Parathyroid adenoma (tissue), 2 donors: ENCODE measurements at regions not wholly inside any gene's neighbourhood (a gene's known extent, or its start where the extent isn't known, plus 50 kb on each side); places are given as distances from the start of the nearest gene placed in this dataset.

Experiments used
- H2AFZ ChIP-seq: fragments of 300-600 bp; sonication (generic); one replicate; pipeline ENCODE4 v1.7.0; 2017; ENCODE audit warnings: antibody characterized with exemption, mild to moderate bottlenecking
- H3K27ac ChIP-seq: fragments of 300-600 bp; sonication (generic); one replicate; pipeline ENCODE4 v1.7.0; 2017
- H3K27me3 ChIP-seq: fragments of 300-600 bp; sonication (generic); one replicate; pipeline ENCODE4 v1.7.0; 2017; ENCODE audit warnings: low read length; ENCODE audit not compliant: control insufficient read depth, insufficient read depth
- H3K36me3 ChIP-seq: fragments of 300-600 bp; sonication (generic); one replicate; pipeline ENCODE4 v1.7.0; 2017; ENCODE audit warnings: low read length; ENCODE audit not compliant: control insufficient read depth, insufficient read depth
- H3K4me1 ChIP-seq: fragments of 300-600 bp; sonication (generic); one replicate; pipeline ENCODE4 v1.7.0; 2017; ENCODE audit warnings: control low read depth
- H3K4me2 ChIP-seq: fragments of 300-600 bp; sonication (generic); one replicate; pipeline ENCODE4 v1.7.0; 2017; ENCODE audit warnings: low read length
- H3K4me3 ChIP-seq: fragments of 300-600 bp; sonication (generic); one replicate; pipeline ENCODE4 v1.7.0; 2017; ENCODE audit warnings: low read depth, low read length
- H3K79me2 ChIP-seq: fragments of 300-600 bp; sonication (generic); one replicate; pipeline ENCODE4 v1.7.0; 2017; ENCODE audit warnings: control low read depth
- H3K9ac ChIP-seq: fragments of 300-600 bp; sonication (generic); one replicate; pipeline ENCODE4 v1.7.0; 2017; ENCODE audit warnings: mild to moderate bottlenecking
- H3K9me3 ChIP-seq: fragments of 300-600 bp; sonication (generic); one replicate; pipeline ENCODE4 v1.7.0; 2017; ENCODE audit warnings: low read length; ENCODE audit not compliant: control insufficient read depth
- TF ChIP-seq, protein P1 (sequence below): fragments of 300-600 bp; sonication (generic); IDR thresholded peaks from one replicate; pipeline ENCODE4 v1.7.0; 2017; ENCODE audit warnings: antibody characterized with exemption, mild to moderate bottlenecking
- donor health status: primary hyperparathyroidism.

- TF ChIP-seq, protein P1, sequence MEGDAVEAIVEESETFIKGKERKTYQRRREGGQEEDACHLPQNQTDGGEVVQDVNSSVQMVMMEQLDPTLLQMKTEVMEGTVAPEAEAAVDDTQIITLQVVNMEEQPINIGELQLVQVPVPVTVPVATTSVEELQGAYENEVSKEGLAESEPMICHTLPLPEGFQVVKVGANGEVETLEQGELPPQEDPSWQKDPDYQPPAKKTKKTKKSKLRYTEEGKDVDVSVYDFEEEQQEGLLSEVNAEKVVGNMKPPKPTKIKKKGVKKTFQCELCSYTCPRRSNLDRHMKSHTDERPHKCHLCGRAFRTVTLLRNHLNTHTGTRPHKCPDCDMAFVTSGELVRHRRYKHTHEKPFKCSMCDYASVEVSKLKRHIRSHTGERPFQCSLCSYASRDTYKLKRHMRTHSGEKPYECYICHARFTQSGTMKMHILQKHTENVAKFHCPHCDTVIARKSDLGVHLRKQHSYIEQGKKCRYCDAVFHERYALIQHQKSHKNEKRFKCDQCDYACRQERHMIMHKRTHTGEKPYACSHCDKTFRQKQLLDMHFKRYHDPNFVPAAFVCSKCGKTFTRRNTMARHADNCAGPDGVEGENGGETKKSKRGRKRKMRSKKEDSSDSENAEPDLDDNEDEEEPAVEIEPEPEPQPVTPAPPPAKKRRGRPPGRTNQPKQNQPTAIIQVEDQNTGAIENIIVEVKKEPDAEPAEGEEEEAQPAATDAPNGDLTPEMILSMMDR, result no peak
- no peaks in the 10 kb centered on the region for H3K27me3 ChIP-seq
- no peaks in the 10 kb centered on the region for H3K9me3 ChIP-seq
- H3K9ac ChIP-seq, result no peak overlapping the region
- H3K79me2 ChIP-seq, result no peaks in the 10 kb centered on the region
- H3K27ac ChIP-seq, result no peak overlapping the region
- H3K4me1 ChIP-seq, result no peaks in the 10 kb centered on the region
- no peak overlapping the region for H3K4me2 ChIP-seq
- no peak overlapping the region for H2AFZ ChIP-seq
- H3K4me3 ChIP-seq, result no peak overlapping the region
- H3K36me3 ChIP-seq, result no peaks in the 10 kb centered on the region
Measured at GRCh38 chr5:167447466-167448375, 843.7 kb upstream of the WWC1 start.

GRCh38 chr5:167448376-167448775 lies 843.1 kb upstream of the WWC1 start:
- no peaks in the 10 kb centered on the region for H3K36me3 ChIP-seq
- no peak overlapping the region for H3K27ac ChIP-seq
- H2AFZ ChIP-seq, result no peak overlapping the region
- no peaks in the 10 kb centered on the region for H3K9me3 ChIP-seq
- H3K27me3 ChIP-seq, result no peaks in the 10 kb centered on the region
- H3K4me3 ChIP-seq, result no peak overlapping the region
- no peaks in the 10 kb centered on the region for H3K4me1 ChIP-seq
- no peak overlapping the region for H3K9ac ChIP-seq
- no peak overlapping the region for H3K4me2 ChIP-seq
- no peaks in the 10 kb centered on the region for H3K79me2 ChIP-seq
- TF ChIP-seq, protein P1, result no peak

DNA sequence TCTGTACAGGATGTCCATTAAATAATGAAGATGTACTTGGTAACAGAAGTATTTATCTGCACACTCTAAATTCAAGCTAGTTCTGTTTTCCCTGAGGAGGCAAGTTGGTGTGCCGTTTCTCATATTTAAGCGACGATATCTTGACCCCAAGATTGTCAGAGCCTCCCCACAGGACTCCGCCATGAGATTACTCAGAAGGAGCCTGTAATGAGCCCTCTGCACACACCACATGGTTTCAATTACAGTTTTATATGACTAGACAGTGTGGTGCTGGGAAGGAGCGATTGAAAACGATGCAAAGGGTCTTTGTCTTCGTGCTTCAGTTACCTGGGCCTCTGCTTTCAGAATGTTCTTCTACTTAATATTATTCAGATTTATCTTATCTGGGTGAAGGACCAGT lies 840.4 kb upstream of the WWC1 start:
- Histone ChIP-seq H3K9ac (no peak overlapping the region), H3K27me3 (no peaks in the 10 kb centered on the region), H2AFZ (no peak overlapping the region), H3K4me2 (no peak overlapping the region), H3K4me1 (no peaks in the 10 kb centered on the region), H3K36me3 (no peaks in the 10 kb centered on the region), H3K27ac (no peak overlapping the region), H3K79me2 (no peaks in the 10 kb centered on the region), H3K9me3 (no peaks in the 10 kb centered on the region), H3K4me3 (no peak overlapping the region)
- TF ChIP-seq, protein P1, result no peak

GRCh38 chr5:167452136-167452535 lies 839.3 kb upstream of the WWC1 start:
- no peaks in the 10 kb centered on the region for H3K4me1 ChIP-seq
- H2AFZ ChIP-seq, result no peak overlapping the region
- no peak overlapping the region for H3K4me2 ChIP-seq
- no peaks in the 10 kb centered on the region for H3K36me3 ChIP-seq
- H3K9me3 ChIP-seq, result no peaks in the 10 kb centered on the region
- H3K9ac ChIP-seq, result no peak overlapping the region
- TF ChIP-seq, protein P1, result no peak
- no peak overlapping the region for H3K27ac ChIP-seq
- no peaks in the 10 kb centered on the region for H3K27me3 ChIP-seq
- no peak overlapping the region for H3K4me3 ChIP-seq
- H3K79me2 ChIP-seq, result no peaks in the 10 kb centered on the region
